ENCODE measurements at regions not wholly inside any gene's neighbourhood (a gene's known extent, or its start where the extent isn't known, plus 50 kb on each side); places are given as distances from the start of the nearest gene placed in this dataset.

GRCh38 chr2:57796527-57796926, 250.1 kb upstream of the VRK2 start:
- TF ChIP-seq CTCF (conservative IDR thresholded peaks at IDR 0.05) (no peak), EZH2 (IDR thresholded peaks at IDR 0.05; ENCODE audit: low read depth) (no peak)

Data from PC-9 (cell line).